GM19099 (cell line): ENCODE measurements at regions not wholly inside any gene's neighbourhood (a gene's known extent, or its start where the extent isn't known, plus 50 kb on each side); places are given as distances from the start of the nearest gene placed in this dataset.

Experiments used
- POLR2A ChIP-seq: IDR thresholded peaks from 3 replicates; pipeline ENCODE4 v1.6.1; 2011; ENCODE audit warnings: low read depth; ENCODE audit not compliant: insufficient read length; ENCODE audit errors: extremely low read depth

GRCh38 chrX:39156051-39156450, 354.8 kb downstream of the MID1IP1 start:
- TF ChIP-seq POLR2A, result no peak

- no peak for TF ChIP-seq POLR2A
Observed at GRCh38 chrX:39157006-39157405, 355.7 kb downstream of the MID1IP1 start.

GRCh38 chrX:39157796-39158195, 356.5 kb downstream of the MID1IP1 start:
- no peak for TF ChIP-seq POLR2A

GRCh38 chrX:39158801-39159657, 357.8 kb downstream of the MID1IP1 start:
- no peak for TF ChIP-seq POLR2A

- TF ChIP-seq POLR2A, result no peak
Observed at GRCh38 chrX:39159921-39160507, 358.8 kb downstream of the MID1IP1 start.

- no peak for TF ChIP-seq POLR2A
Observed at GRCh38 chrX:39161611-39162255, 360.5 kb downstream of the MID1IP1 start.

GRCh38 chrX:39162322-39162735, 361.1 kb downstream of the MID1IP1 start:
- TF ChIP-seq POLR2A, result no peak

GRCh38 chrX:39163581-39164126, 362.4 kb downstream of the MID1IP1 start:
- TF ChIP-seq POLR2A, result no peak

- no peak for TF ChIP-seq POLR2A
Observed at GRCh38 chrX:39164212-39164611, 363.0 kb downstream of the MID1IP1 start.

- TF ChIP-seq POLR2A, result no peak
Observed at GRCh38 chrX:39165185-39165584, 363.9 kb downstream of the MID1IP1 start.

GRCh38 chrX:39165773-39166172, 364.5 kb downstream of the MID1IP1 start:
- no peak for TF ChIP-seq POLR2A

- TF ChIP-seq POLR2A, result no peak
Observed at GRCh38 chrX:39167791-39168190, 366.5 kb downstream of the MID1IP1 start.

GRCh38 chrX:39168609-39169008, 367.4 kb downstream of the MID1IP1 start:
- TF ChIP-seq POLR2A, result no peak

GRCh38 chrX:39169976-39170375, 368.7 kb downstream of the MID1IP1 start:
- no peak for TF ChIP-seq POLR2A

- TF ChIP-seq POLR2A, result no peak
Observed at GRCh38 chrX:39170464-39170863, 369.2 kb downstream of the MID1IP1 start.
